Adrenal gland (tissue), 5 donors: ENCODE measurements at regions not wholly inside any gene's neighbourhood (a gene's known extent, or its start where the extent isn't known, plus 50 kb on each side); places are given as distances from the start of the nearest gene placed in this dataset.

Experiments used
- POLR2A ChIP-seq, 2 donors: fragments of 450-650 bp; IDR thresholded peaks; one replicate each; pipeline ENCODE4 v1.6.1; 2017; ENCODE audit warnings: antibody characterized with exemption in 2 of 2, mild to moderate bottlenecking in 2 of 2, moderate library complexity in 1 of 2
- TF ChIP-seq, protein P1 (sequence below), 6 experiments: fragments of 450-650 bp in 4 of 6; fragments of 200-600 bp in 2 of 6; sonication (generic) in 1 of 6; IDR thresholded peaks; 1 replicate in 5 of 6; 2 replicates in 1 of 6; pipeline versions ENCODE4 v1.5.1 to v1.8.0; 2016 to 2021; ENCODE audit warnings: antibody characterized with exemption in 6 of 6, mild to moderate bottlenecking in 2 of 6, moderate library complexity in 1 of 6
- donor health status: DM: no; HTN: no; CAD: no.

- no peak for TF ChIP-seq POLR2A (IDR thresholded peaks at IDR 0.05)
- TF ChIP-seq, protein P1, sequence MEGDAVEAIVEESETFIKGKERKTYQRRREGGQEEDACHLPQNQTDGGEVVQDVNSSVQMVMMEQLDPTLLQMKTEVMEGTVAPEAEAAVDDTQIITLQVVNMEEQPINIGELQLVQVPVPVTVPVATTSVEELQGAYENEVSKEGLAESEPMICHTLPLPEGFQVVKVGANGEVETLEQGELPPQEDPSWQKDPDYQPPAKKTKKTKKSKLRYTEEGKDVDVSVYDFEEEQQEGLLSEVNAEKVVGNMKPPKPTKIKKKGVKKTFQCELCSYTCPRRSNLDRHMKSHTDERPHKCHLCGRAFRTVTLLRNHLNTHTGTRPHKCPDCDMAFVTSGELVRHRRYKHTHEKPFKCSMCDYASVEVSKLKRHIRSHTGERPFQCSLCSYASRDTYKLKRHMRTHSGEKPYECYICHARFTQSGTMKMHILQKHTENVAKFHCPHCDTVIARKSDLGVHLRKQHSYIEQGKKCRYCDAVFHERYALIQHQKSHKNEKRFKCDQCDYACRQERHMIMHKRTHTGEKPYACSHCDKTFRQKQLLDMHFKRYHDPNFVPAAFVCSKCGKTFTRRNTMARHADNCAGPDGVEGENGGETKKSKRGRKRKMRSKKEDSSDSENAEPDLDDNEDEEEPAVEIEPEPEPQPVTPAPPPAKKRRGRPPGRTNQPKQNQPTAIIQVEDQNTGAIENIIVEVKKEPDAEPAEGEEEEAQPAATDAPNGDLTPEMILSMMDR (IDR thresholded peaks at IDR 0.05) = no peak
These were observed 91.4 kb upstream of the TTC29 start for GRCh38 chr4:147037069-147037468.
